Adrenal gland (tissue), 9 donors: ENCODE measurements at regions not wholly inside any gene's neighbourhood (a gene's known extent, or its start where the extent isn't known, plus 50 kb on each side); places are given as distances from the start of the nearest gene placed in this dataset.

Source experiments
- DNase-seq, 7 donors: peaks; one replicate each; pipeline ENCODE4 v3.0.0-alpha.2; 2019 to 2020
- H3K27ac ChIP-seq, 5 donors: fragments of 200-600 bp; sonication (generic) in 4 of 5; 1 replicate in 3 of 5; 2 replicates in 2 of 5; pipeline versions ENCODE4 v1.5.1 to v1.8.0; 2016 to 2020; ENCODE audit warnings: mild to moderate bottlenecking in 1 of 5
- H3K27me3 ChIP-seq: fragments of 200-600 bp; 2 replicates; pipeline ENCODE4 v1.8.0; 2021
- H3K36me3 ChIP-seq, 2 donors: fragments of 200-600 bp; replicated peaks in 1 of 2; 1 replicate in 1 of 2; 2 replicates in 1 of 2; pipeline versions ENCODE4 v1.5.1 to v1.8.0; 2018 to 2022
- H3K4me1 ChIP-seq, 2 donors: fragments of 200-600 bp; replicated peaks in 1 of 2; 1 replicate in 1 of 2; 2 replicates in 1 of 2; pipeline versions ENCODE4 v1.5.1 to v1.8.0; 2018 to 2021
- H3K4me3 ChIP-seq, 4 donors: fragments of 200-600 bp; sonication (generic) in 3 of 4; one replicate each; pipeline ENCODE4 v1.5.1; 2016 to 2018
- H3K9me3 ChIP-seq, 3 donors: fragments of 200-600 bp; sonication (generic) in 1 of 3; replicated peaks in 1 of 3; 1 replicate in 2 of 3; 2 replicates in 1 of 3; pipeline versions ENCODE4 v1.5.1 to v1.8.0; 2016 to 2021
- CTCF ChIP-seq, 6 experiments: fragments of 450-650 bp in 4 of 6; fragments of 200-600 bp in 2 of 6; sonication (generic) in 1 of 6; IDR thresholded peaks; 1 replicate in 5 of 6; 2 replicates in 1 of 6; pipeline versions ENCODE4 v1.5.1 to v1.8.0; 2016 to 2021; ENCODE audit warnings: antibody characterized with exemption in 6 of 6, mild to moderate bottlenecking in 2 of 6, moderate library complexity in 1 of 6
- POLR2A ChIP-seq, 2 donors: fragments of 450-650 bp; IDR thresholded peaks; one replicate each; pipeline ENCODE4 v1.6.1; 2017; ENCODE audit warnings: antibody characterized with exemption in 2 of 2, mild to moderate bottlenecking in 2 of 2, moderate library complexity in 1 of 2
- WGBS, 4 donors: extraction: QIAGEN DNeasy Blood & Tissue Kit in 2 of 4; methylation state at CpG; one replicate each; pipeline versions ENCODE4 v1.1.5 to v1.1.7; 2013 to 2017; 5-methylcytosine and 5-hydroxymethylcytosine counted together
- intact Hi-C, 2 donors: fragments of 100-400 bp; cut with DNase I; formaldehyde crosslinking; loops; one replicate each; pipeline versions ENCODE4 v1.14.1 to v1.15.0; 2022 to 2023
- donor health status: healthy with polysubstance abuse.
- donor health status: Bipolar disorder and iron deficiency.
- donor health status: DM: yes; HTN: yes; CAD: no.
- donor health status: DM: no; HTN: no; CAD: no.
- donor health status: DM: no; HTN: no; CAD: no.

GRCh38 chr13:89574077-89574476 lies 1773.4 kb upstream of the MIR17HG start:
- DNase-seq: no peak
- no peak for TF ChIP-seq CTCF (IDR thresholded peaks at IDR 0.05)
- TF ChIP-seq POLR2A (IDR thresholded peaks at IDR 0.05): no peak
- Histone ChIP-seq H3K27ac (no peak overlapping the region), H3K27me3 (no peaks in the 10 kb centered on the region), H3K9me3 (no peaks in the 10 kb centered on the region), H3K36me3 (no peaks in the 10 kb centered on the region), H3K4me3 (no peak overlapping the region), H3K4me1 (peaks cover 0 to under 1% of the 10 kb centered on the region in 2 donors)
- intact Hi-C loops: no loop called here

GRCh38 chr13:89577301-89577700 lies 1770.2 kb upstream of the MIR17HG start:
- H3K4me1 ChIP-seq: peaks cover 0 to 6% of the 10 kb centered on the region in 2 donors
- H3K27me3 ChIP-seq: no peaks in the 10 kb centered on the region
- no peaks in the 10 kb centered on the region for H3K9me3 ChIP-seq
- H3K4me3 ChIP-seq: no peak overlapping the region
- intact Hi-C loops: no loop called here
- H3K36me3 ChIP-seq: no peaks in the 10 kb centered on the region
- no peak for DNase-seq
- H3K27ac ChIP-seq: no peak overlapping the region
- TF ChIP-seq POLR2A (IDR thresholded peaks at IDR 0.05): no peak
- TF ChIP-seq CTCF (IDR thresholded peaks at IDR 0.05): peak in 1 of 6 experiments; percentile 11

GRCh38 chr13:89584058-89584620 lies 1763.3 kb upstream of the MIR17HG start:
- Histone ChIP-seq H3K9me3 (no peaks in the 10 kb centered on the region), H3K4me1 (peaks cover 0 to 5% of the 10 kb centered on the region in 2 donors), H3K27me3 (no peaks in the 10 kb centered on the region), H3K36me3 (no peaks in the 10 kb centered on the region), H3K27ac (no peak overlapping the region), H3K4me3 (no peak overlapping the region)
- no peak for DNase-seq
- intact Hi-C loops: no loop called here
- TF ChIP-seq CTCF (IDR thresholded peaks at IDR 0.05): no peak
- no peak for TF ChIP-seq POLR2A (IDR thresholded peaks at IDR 0.05)
- 49 to 70% (median 65%) methylated on average over 2 of the region's 2 CpGs for WGBS, 4 donors

- Histone ChIP-seq H3K9me3 (no peaks in the 10 kb centered on the region), H3K36me3 (no peaks in the 10 kb centered on the region), H3K27ac (no peak overlapping the region), H3K4me1 (no peaks in the 10 kb centered on the region), H3K27me3 (no peaks in the 10 kb centered on the region), H3K4me3 (no peak overlapping the region)
- TF ChIP-seq CTCF (IDR thresholded peaks at IDR 0.05) (no peak), POLR2A (IDR thresholded peaks at IDR 0.05) (no peak)
- no peak for DNase-seq
- 85 to 89% (median 88%) methylated on average over 3 of the region's 3 CpGs for WGBS, 4 donors
- intact Hi-C loops: no loop called here
These were observed 1744.8 kb upstream of the MIR17HG start for GRCh38 chr13:89602655-89603054.
